ENCODE measurements at regions not wholly inside any gene's neighbourhood (a gene's known extent, or its start where the extent isn't known, plus 50 kb on each side); places are given as distances from the start of the nearest gene placed in this dataset.

GRCh38 chr6:11654876-11655275 lies 117.3 kb downstream of the TMEM170B start:
- TF ChIP-seq ZNF274 (IDR thresholded peaks at IDR 0.05; ENCODE audit: low read depth, low read length), result no peak
- no peak for TF ChIP-seq YY1 (IDR thresholded peaks at IDR 0.05; ENCODE audit: insufficient read depth, insufficient read length)
- TF ChIP-seq SUZ12 (IDR thresholded peaks at IDR 0.05; ENCODE audit: extremely low read depth, insufficient read depth, insufficient read length), result no peak
